Heart left ventricle (tissue), 16 donors: ENCODE measurements at regions not wholly inside any gene's neighbourhood (a gene's known extent, or its start where the extent isn't known, plus 50 kb on each side); places are given as distances from the start of the nearest gene placed in this dataset.

ENCODE experiments used
- ATAC-seq, 4 donors: fragments of 200-7000 bp; cut with Tn5 transposase; one replicate each; pipeline ENCODE4 v1.9.1; 2020 to 2022; ENCODE audit warnings: moderate library complexity in 4 of 4, mild to moderate bottlenecking in 3 of 4, moderate number of reproducible peaks in 1 of 4
- DNase-seq, 5 donors: peaks; one replicate each; pipeline ENCODE4 v3.0.0-alpha.2; 2020
- H3K27ac ChIP-seq, 12 donors: fragments of 200-600 bp; sonication (generic) in 4 of 12; one replicate each; pipeline versions ENCODE4 v1.5.0 to v1.8.0; 2016 to 2022; ENCODE audit warnings: mild to moderate bottlenecking in 2 of 12
- H3K27me3 ChIP-seq, 9 donors: fragments of 200-600 bp; sonication (generic) in 2 of 9; one replicate each; pipeline versions ENCODE4 v1.5.1 to v1.8.0; 2016 to 2022; ENCODE audit warnings: mild to moderate bottlenecking in 3 of 9
- H3K36me3 ChIP-seq, 9 donors: fragments of 200-600 bp; sonication (generic) in 2 of 9; one replicate each; pipeline versions ENCODE4 v1.5.0 to v1.8.0; 2018 to 2022; ENCODE audit warnings: mild to moderate bottlenecking in 2 of 9
- H3K4me1 ChIP-seq, 12 donors: fragments of 200-600 bp; sonication (generic) in 4 of 12; one replicate each; pipeline versions ENCODE4 v1.5.0 to v1.8.0; 2016 to 2022; ENCODE audit warnings: mild to moderate bottlenecking in 3 of 12
- H3K4me3 ChIP-seq, 12 donors: fragments of 200-600 bp; sonication (generic) in 4 of 12; one replicate each; pipeline versions ENCODE4 v1.5.0 to v1.8.0; 2017 to 2022; ENCODE audit warnings: mild to moderate bottlenecking in 9 of 12, moderate library complexity in 4 of 12
- H3K9me3 ChIP-seq, 12 donors: fragments of 200-600 bp; sonication (generic) in 4 of 12; one replicate each; pipeline versions ENCODE4 v1.5.0 to v1.8.0; 2016 to 2022; ENCODE audit warnings: mild to moderate bottlenecking in 1 of 12
- CTCF ChIP-seq, 12 donors: fragments of 200-600 bp; sonication (generic) in 4 of 12; IDR thresholded peaks; one replicate each; pipeline versions ENCODE4 v1.5.0 to v1.8.0; 2018 to 2022; ENCODE audit warnings: antibody characterized with exemption in 12 of 12, mild to moderate bottlenecking in 5 of 12
- POLR2A ChIP-seq, 2 donors: fragments of 450-650 bp; IDR thresholded peaks; one replicate each; pipeline ENCODE4 v1.6.1; 2017; ENCODE audit warnings: antibody characterized with exemption in 2 of 2, mild to moderate bottlenecking in 2 of 2, moderate library complexity in 2 of 2
- WGBS, 4 donors: extraction: QIAGEN DNeasy Blood & Tissue Kit in 2 of 4; methylation state at CpG; one replicate each; pipeline versions ENCODE4 v1.1.5 to v1.1.7; 2013 to 2018; 5-methylcytosine and 5-hydroxymethylcytosine counted together
- intact Hi-C, 10 donors: fragments of 100-400 bp; cut with DNase I; formaldehyde crosslinking; loops; one replicate each; pipeline versions ENCODE4 v1.11.1 to v1.14.2; 2022
- donor health status: ischemic (EF 13 %, LVEDD 7.1; RV severe dilation, severe dysfunction).
- donor health status: healthy with polysubstance abuse.
- donor health status: DM: no; HTN: yes; CAD: no.
- donor health status: DM: no; HTN: no; CAD: no.
- donor health status: ischemic (EF 25% LVEDD 6.9; RV normal size, moderate dysfunction).
- donor health status: ischemic (EF 25% LVEDD 5.7; RV mildly dilated, moderate dysfunction).
- donor health status: healthy.
- donor health status: DM: yes; HTN: yes; CAD: no.
- donor health status: ischemic (EF 35%, LVEDD 5.7; RV mildly dilated, moderate dysfunction).
- donor health status: nonischemic (EF 11% LVEDD 7.7; RV severe dilation, severe dysfunction).
- donor health status: DM: yes; HTN: yes; CAD: no.
- donor health status: PGD.
- donor health status: ischemic (EF 29% LVEDD 5.4; RV normal size, mild dysfunction).
- donor health status: nonischemic (EF 23%, LVEDD 6.1; RV moderate dilation, normal function).

DNA sequence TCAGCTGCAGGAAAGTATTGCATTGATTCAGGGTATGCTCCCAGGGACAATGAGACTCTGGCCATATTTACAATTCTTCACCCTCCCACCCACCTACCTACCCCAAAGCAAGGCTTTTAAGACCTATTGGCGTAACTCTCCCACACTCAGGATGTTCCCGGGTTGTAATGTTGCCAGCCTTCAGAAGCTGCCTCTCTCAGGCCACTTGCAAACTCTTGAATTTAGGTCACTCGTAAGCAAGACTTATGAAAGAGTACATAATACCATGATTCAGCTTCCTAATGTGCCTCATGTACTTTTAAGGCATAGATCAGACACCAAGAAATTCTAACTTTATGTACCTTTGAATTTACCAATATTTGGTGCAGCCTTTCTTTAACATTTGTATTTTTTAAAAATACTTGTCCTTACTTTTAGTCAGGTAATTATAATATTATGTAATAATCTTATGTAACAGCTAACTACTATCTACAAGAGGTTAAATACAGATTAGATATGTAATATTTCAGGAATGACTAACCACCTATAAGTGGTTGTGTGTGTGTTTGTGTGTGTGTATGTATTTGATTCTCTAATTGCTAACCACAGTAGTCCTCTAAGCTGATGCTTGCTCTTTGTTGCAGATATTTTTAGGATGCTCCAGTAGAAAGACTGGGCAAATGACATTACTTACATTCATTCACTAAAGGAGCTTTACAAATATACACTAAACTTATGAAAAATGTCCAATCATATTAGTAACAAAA, 630.5 kb upstream of the MEF2C start:
- DNase-seq (no peak), ATAC-seq (no peak)
- no peaks in the 10 kb centered on the region for H3K27me3 ChIP-seq
- no peaks in the 10 kb centered on the region for H3K9me3 ChIP-seq
- no peak for TF ChIP-seq CTCF (IDR thresholded peaks at IDR 0.05)
- no peaks in the 10 kb centered on the region for H3K4me1 ChIP-seq
- H3K27ac ChIP-seq = no peak overlapping the region
- no peaks in the 10 kb centered on the region for H3K36me3 ChIP-seq
- intact Hi-C loops = no loop called here
- WGBS, 4 donors = 90 to 96% (median 94%) methylated on average over 3 of the region's 3 CpGs
- H3K4me3 ChIP-seq = no peak overlapping the region

DNA sequence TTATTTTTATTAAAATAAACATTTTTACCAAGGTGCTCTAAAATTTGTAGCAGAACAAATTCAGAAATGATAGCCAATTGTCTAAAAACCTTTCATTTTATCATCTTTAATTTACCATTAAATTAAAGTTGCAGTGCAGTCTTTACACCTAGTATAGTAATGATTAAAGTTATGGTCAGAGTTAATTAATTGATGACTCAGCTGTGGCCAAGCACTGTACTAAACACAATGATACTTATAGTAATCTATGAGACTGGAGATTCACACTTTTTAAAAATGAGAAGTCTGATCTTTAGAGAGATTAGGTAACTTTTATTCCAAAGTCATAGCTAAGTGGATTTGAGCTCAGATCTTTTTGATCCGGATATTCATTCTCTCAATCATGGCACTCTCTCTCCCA, 621.1 kb upstream of the MEF2C start:
- no peak for TF ChIP-seq POLR2A (IDR thresholded peaks at IDR 0.05)
- TF ChIP-seq CTCF (IDR thresholded peaks at IDR 0.05) = no peak
- Histone ChIP-seq H3K36me3 (no peaks in the 10 kb centered on the region), H3K27me3 (no peaks in the 10 kb centered on the region), H3K27ac (no peak overlapping the region), H3K9me3 (peaks cover 0 to 14% (median 0%) of the 10 kb centered on the region in 12 donors), H3K4me1 (no peaks in the 10 kb centered on the region), H3K4me3 (no peak overlapping the region)
- no peak for ATAC-seq
- DNase-seq = no peak
- intact Hi-C loops = no loop called here
- 83 to 98% (median 95%) methylated on average over 1 of the region's 1 CpG for WGBS, 4 donors

DNA sequence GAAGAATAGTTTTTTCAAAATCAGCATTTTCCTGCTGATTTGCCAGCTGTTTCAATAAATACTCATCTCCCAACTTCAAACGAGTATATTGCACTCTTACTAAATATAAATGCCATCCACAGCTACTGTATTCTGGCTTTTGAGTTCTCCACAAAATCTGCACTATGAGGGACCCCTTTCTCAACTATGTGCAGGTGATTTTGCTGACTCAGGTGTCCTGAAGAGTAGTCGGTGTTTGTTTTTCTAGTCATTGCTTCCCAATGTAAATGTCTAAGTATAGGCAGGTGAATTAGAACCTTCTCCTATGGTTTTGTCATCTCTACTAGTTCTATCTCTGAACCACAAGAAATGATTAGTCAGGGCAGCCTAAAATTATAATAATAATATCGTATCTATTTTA, 616.8 kb upstream of the MEF2C start:
- no peak for DNase-seq
- no peak for ATAC-seq
- intact Hi-C loops = no loop called here
- H3K4me1 ChIP-seq = no peaks in the 10 kb centered on the region
- no peaks in the 10 kb centered on the region for H3K36me3 ChIP-seq
- no peak overlapping the region for H3K4me3 ChIP-seq
- H3K9me3 ChIP-seq = no peaks in the 10 kb centered on the region
- no peak overlapping the region for H3K27ac ChIP-seq
- 76 to 86% (median 82%) methylated on average over 3 of the region's 3 CpGs for WGBS, 4 donors
- TF ChIP-seq POLR2A (IDR thresholded peaks at IDR 0.05) = no peak
- TF ChIP-seq CTCF (IDR thresholded peaks at IDR 0.05) = no peak
- no peaks in the 10 kb centered on the region for H3K27me3 ChIP-seq

DNA sequence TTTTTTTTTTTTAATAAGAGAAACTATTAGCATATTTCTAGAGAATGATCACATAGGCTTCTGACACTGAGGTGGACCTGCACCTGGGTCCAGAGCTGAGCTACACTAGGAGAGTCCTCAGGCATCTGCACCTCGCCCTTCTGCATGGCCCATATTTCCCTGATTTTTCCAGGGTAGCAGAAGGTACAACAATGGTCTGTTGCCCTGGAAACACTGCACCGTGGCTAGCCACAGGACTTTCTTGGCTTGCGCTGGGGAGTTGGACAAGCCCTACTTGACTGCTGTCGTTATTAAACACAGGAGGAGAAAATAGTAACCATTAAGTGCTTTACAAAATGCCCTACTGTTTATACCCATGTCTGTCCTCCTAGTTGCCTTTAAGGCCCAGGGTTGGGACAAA, 615.7 kb upstream of the MEF2C start:
- TF ChIP-seq POLR2A (IDR thresholded peaks at IDR 0.05) = no peak
- no peak for TF ChIP-seq CTCF (IDR thresholded peaks at IDR 0.05)
- Histone ChIP-seq H3K36me3 (no peaks in the 10 kb centered on the region), H3K9me3 (no peaks in the 10 kb centered on the region), H3K4me3 (no peak overlapping the region), H3K27ac (no peak overlapping the region), H3K27me3 (no peaks in the 10 kb centered on the region), H3K4me1 (no peaks in the 10 kb centered on the region)
- ATAC-seq = peak in 1 of 4 donors; percentile 61
- 64 to 86% (median 78%) methylated on average over 4 of the region's 4 CpGs for WGBS, 4 donors
- no peak for DNase-seq
- intact Hi-C loops = no loop called here
